Liver (tissue), 8 donors: ENCODE measurements at regions not wholly inside any gene's neighbourhood (a gene's known extent, or its start where the extent isn't known, plus 50 kb on each side); places are given as distances from the start of the nearest gene placed in this dataset.

Experiments
- DNase-seq: peaks from one replicate; pipeline ENCODE4 v3.0.0-alpha.2; 2017; ENCODE audit warnings: low spot score
- H3K27ac ChIP-seq, 2 donors: one replicate each; pipeline ENCODE4 v1.7.0; 2013; ENCODE audit warnings: inconsistent platforms in 2 of 2, low read length in 2 of 2, control low read depth in 1 of 2, low read depth in 1 of 2, mild to moderate bottlenecking in 1 of 2
- H3K27me3 ChIP-seq, 4 donors: one replicate each; pipeline versions ENCODE4 v1.6.1 to v1.7.0; 2013; ENCODE audit warnings: low read length in 3 of 4, inconsistent platforms in 1 of 4, mild to moderate bottlenecking in 1 of 4, moderate library complexity in 1 of 4; ENCODE audit not compliant: control insufficient read depth in 4 of 4, insufficient read depth in 4 of 4
- H3K36me3 ChIP-seq, 4 donors: one replicate each; pipeline versions ENCODE4 v1.6.1 to v1.7.0; 2013; ENCODE audit warnings: low read length in 3 of 4, mild to moderate bottlenecking in 3 of 4, low read depth in 1 of 4, moderate library complexity in 1 of 4; ENCODE audit not compliant: control insufficient read depth in 4 of 4, insufficient read depth in 3 of 4
- H3K4me1 ChIP-seq, 4 donors: one replicate each; pipeline versions ENCODE4 v1.6.1 to v1.7.0; 2013; ENCODE audit warnings: low read length in 3 of 4, mild to moderate bottlenecking in 3 of 4, moderate library complexity in 1 of 4; ENCODE audit not compliant: control insufficient read depth in 4 of 4, insufficient read depth in 4 of 4
- H3K4me3 ChIP-seq, 3 donors: one replicate each; pipeline versions ENCODE4 v1.6.1 to v1.7.0; 2013; ENCODE audit warnings: low read length in 3 of 3, control low read depth in 1 of 3, low read depth in 1 of 3, mild to moderate bottlenecking in 1 of 3
- H3K9ac ChIP-seq, 2 donors: one replicate each; pipeline ENCODE4 v1.7.0; 2013; ENCODE audit warnings: low read length in 2 of 2, mild to moderate bottlenecking in 2 of 2, moderate library complexity in 2 of 2, control low read depth in 1 of 2, low read depth in 1 of 2
- H3K9me3 ChIP-seq, 4 donors: one replicate each; pipeline versions ENCODE4 v1.6.1 to v1.7.0; 2013; ENCODE audit warnings: low read length in 3 of 4; ENCODE audit not compliant: control insufficient read depth in 4 of 4
- EGR1 ChIP-seq, 2 donors: IDR thresholded peaks; 2 replicates each; pipeline ENCODE4 v1.6.1; 2016 to 2018; ENCODE audit warnings: antibody characterized with exemption in 2 of 2, low read depth in 2 of 2
- FOXA2 ChIP-seq: IDR thresholded peaks from 2 replicates; pipeline ENCODE4 v1.6.1; 2016; ENCODE audit warnings: antibody characterized with exemption
- GABPA ChIP-seq, 2 donors: IDR thresholded peaks in 1 of 2; conservative IDR thresholded peaks in 1 of 2; 2 replicates each; pipeline ENCODE4 v1.6.1; 2016; ENCODE audit warnings: antibody characterized with exemption in 2 of 2, mild to moderate bottlenecking in 1 of 2, moderate library complexity in 1 of 2
- HNF4A ChIP-seq, 2 donors: conservative IDR thresholded peaks; 2 replicates each; pipeline ENCODE4 v1.6.1; 2016; ENCODE audit warnings: antibody characterized with exemption in 2 of 2, mild to moderate bottlenecking in 2 of 2
- HNF4G ChIP-seq: IDR thresholded peaks from 2 replicates; pipeline ENCODE4 v1.6.1; 2016; ENCODE audit warnings: antibody characterized with exemption
- JUND ChIP-seq, 2 donors: IDR thresholded peaks; 2 replicates each; pipeline ENCODE4 v1.6.1; 2016; ENCODE audit warnings: antibody characterized with exemption in 2 of 2
- MAX ChIP-seq: IDR thresholded peaks from 2 replicates; pipeline ENCODE4 v1.6.1; 2016; ENCODE audit warnings: antibody characterized with exemption
- NR2F2 ChIP-seq: IDR thresholded peaks from 2 replicates; pipeline ENCODE4 v1.6.1; 2016; ENCODE audit warnings: antibody characterized with exemption
- RAD21 ChIP-seq, 2 donors: IDR thresholded peaks; 2 replicates each; pipeline ENCODE4 v1.6.1; 2016; ENCODE audit warnings: antibody characterized with exemption in 2 of 2, mild to moderate bottlenecking in 2 of 2
- RXRA ChIP-seq, 2 donors: IDR thresholded peaks; 2 replicates each; pipeline ENCODE4 v1.6.1; 2017 to 2018; ENCODE audit warnings: antibody characterized with exemption in 2 of 2, mild to moderate bottlenecking in 1 of 2
- SP1 ChIP-seq: IDR thresholded peaks from 2 replicates; pipeline ENCODE4 v1.6.1; 2018; ENCODE audit warnings: antibody characterized with exemption, mild to moderate bottlenecking
- TAF1 ChIP-seq: conservative IDR thresholded peaks from 2 replicates; pipeline ENCODE4 v1.6.1; 2016; ENCODE audit warnings: antibody characterized with exemption, mild to moderate bottlenecking
- YY1 ChIP-seq: IDR thresholded peaks from 2 replicates; pipeline ENCODE4 v1.6.1; 2016; ENCODE audit warnings: antibody characterized with exemption, mild to moderate bottlenecking
- WGBS: extraction: QIAGEN DNeasy Blood & Tissue Kit; methylation state at CpG from one replicate; pipeline ENCODE4 v1.1.7; 2013; 5-methylcytosine and 5-hydroxymethylcytosine counted together
- TF ChIP-seq, protein P1 (sequence below): IDR thresholded peaks from 2 replicates; pipeline ENCODE4 v1.6.1; 2016; ENCODE audit warnings: antibody characterized with exemption, mild to moderate bottlenecking
- TF ChIP-seq, protein P2 (sequence below): fragments of 150-350 bp; IDR thresholded peaks from 2 replicates; pipeline ENCODE4 v1.5.1; 2017; ENCODE audit warnings: improper control_type of control experiment, low read depth, low read length; ENCODE audit not compliant: missing input control
- TF ChIP-seq, protein P3 (sequence below): IDR thresholded peaks from 2 replicates; pipeline ENCODE4 v1.6.1; 2016; ENCODE audit warnings: antibody characterized with exemption
- donor health status: healthy.
- donor health status: healthy.
- donor health status: healthy.
- donor health status: healthy.
- donor health status: healthy.

GRCh38 chr17:65446838-65447526 is 114.5 kb downstream of the AXIN2 start:
- Histone ChIP-seq H3K4me1 (no peaks in the 10 kb centered on the region), H3K9me3 (no peaks in the 10 kb centered on the region), H3K36me3 (no peaks in the 10 kb centered on the region), H3K27ac (no peak overlapping the region), H3K4me3 (no peak overlapping the region), H3K27me3 (peaks cover 0 to 8% (median 0%) of the 10 kb centered on the region in 4 donors), H3K9ac (no peak overlapping the region)
- no peak for DNase-seq
- TF ChIP-seq RXRA (IDR thresholded peaks at IDR 0.05) (no peak), TAF1 (no peak), MAX (no peak), SP1 (no peak), HNF4G (no peak), YY1 (no peak), FOXA2 (no peak), JUND (IDR thresholded peaks at IDR 0.05) (no peak), RAD21 (IDR thresholded peaks at IDR 0.05) (no peak), HNF4A (conservative IDR thresholded peaks at IDR 0.05) (no peak), NR2F2 (no peak), GABPA (IDR thresholded peaks at IDR 0.05 in 1 of 2, conservative IDR thresholded peaks at IDR 0.05 in 1 of 2) (no peak)
- TF ChIP-seq, protein P1, sequence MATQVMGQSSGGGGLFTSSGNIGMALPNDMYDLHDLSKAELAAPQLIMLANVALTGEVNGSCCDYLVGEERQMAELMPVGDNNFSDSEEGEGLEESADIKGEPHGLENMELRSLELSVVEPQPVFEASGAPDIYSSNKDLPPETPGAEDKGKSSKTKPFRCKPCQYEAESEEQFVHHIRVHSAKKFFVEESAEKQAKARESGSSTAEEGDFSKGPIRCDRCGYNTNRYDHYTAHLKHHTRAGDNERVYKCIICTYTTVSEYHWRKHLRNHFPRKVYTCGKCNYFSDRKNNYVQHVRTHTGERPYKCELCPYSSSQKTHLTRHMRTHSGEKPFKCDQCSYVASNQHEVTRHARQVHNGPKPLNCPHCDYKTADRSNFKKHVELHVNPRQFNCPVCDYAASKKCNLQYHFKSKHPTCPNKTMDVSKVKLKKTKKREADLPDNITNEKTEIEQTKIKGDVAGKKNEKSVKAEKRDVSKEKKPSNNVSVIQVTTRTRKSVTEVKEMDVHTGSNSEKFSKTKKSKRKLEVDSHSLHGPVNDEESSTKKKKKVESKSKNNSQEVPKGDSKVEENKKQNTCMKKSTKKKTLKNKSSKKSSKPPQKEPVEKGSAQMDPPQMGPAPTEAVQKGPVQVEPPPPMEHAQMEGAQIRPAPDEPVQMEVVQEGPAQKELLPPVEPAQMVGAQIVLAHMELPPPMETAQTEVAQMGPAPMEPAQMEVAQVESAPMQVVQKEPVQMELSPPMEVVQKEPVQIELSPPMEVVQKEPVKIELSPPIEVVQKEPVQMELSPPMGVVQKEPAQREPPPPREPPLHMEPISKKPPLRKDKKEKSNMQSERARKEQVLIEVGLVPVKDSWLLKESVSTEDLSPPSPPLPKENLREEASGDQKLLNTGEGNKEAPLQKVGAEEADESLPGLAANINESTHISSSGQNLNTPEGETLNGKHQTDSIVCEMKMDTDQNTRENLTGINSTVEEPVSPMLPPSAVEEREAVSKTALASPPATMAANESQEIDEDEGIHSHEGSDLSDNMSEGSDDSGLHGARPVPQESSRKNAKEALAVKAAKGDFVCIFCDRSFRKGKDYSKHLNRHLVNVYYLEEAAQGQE: no peak
- TF ChIP-seq, protein P2, sequence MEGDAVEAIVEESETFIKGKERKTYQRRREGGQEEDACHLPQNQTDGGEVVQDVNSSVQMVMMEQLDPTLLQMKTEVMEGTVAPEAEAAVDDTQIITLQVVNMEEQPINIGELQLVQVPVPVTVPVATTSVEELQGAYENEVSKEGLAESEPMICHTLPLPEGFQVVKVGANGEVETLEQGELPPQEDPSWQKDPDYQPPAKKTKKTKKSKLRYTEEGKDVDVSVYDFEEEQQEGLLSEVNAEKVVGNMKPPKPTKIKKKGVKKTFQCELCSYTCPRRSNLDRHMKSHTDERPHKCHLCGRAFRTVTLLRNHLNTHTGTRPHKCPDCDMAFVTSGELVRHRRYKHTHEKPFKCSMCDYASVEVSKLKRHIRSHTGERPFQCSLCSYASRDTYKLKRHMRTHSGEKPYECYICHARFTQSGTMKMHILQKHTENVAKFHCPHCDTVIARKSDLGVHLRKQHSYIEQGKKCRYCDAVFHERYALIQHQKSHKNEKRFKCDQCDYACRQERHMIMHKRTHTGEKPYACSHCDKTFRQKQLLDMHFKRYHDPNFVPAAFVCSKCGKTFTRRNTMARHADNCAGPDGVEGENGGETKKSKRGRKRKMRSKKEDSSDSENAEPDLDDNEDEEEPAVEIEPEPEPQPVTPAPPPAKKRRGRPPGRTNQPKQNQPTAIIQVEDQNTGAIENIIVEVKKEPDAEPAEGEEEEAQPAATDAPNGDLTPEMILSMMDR: no peak
- TF ChIP-seq, protein P3, sequence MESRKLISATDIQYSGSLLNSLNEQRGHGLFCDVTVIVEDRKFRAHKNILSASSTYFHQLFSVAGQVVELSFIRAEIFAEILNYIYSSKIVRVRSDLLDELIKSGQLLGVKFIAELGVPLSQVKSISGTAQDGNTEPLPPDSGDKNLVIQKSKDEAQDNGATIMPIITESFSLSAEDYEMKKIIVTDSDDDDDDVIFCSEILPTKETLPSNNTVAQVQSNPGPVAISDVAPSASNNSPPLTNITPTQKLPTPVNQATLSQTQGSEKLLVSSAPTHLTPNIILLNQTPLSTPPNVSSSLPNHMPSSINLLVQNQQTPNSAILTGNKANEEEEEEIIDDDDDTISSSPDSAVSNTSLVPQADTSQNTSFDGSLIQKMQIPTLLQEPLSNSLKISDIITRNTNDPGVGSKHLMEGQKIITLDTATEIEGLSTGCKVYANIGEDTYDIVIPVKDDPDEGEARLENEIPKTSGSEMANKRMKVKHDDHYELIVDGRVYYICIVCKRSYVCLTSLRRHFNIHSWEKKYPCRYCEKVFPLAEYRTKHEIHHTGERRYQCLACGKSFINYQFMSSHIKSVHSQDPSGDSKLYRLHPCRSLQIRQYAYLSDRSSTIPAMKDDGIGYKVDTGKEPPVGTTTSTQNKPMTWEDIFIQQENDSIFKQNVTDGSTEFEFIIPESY: no peak
- 80% methylated on average over 6 of the region's 6 CpGs for WGBS

DNA sequence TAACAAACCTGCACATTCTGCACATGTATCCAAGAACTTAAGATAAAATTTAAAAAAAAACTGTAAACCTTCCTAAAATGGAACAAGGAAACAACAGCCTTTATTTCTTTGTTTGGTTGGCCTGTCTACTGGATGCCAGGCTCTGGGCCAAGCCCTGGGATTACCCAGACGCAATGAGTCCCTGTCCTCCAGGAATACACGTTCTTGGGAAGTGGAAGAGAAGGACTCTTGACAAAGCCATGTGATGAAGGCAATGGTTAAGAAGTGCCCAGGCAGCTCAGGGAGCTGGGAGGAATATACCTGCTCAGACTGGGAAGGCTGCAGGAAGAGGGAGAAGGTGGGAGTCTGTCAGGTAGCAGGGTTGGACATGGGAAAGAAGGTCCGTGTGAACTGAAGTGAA is 115.4 kb downstream of the AXIN2 start:
- 77% methylated on average over 3 of the region's 3 CpGs for WGBS
- no peak overlapping the region for H3K27ac ChIP-seq
- H3K9ac ChIP-seq: no peak overlapping the region
- TF ChIP-seq HNF4A (conservative IDR thresholded peaks at IDR 0.05) (no peak), RXRA (IDR thresholded peaks at IDR 0.05) (no peak), SP1 (no peak), GABPA (IDR thresholded peaks at IDR 0.05 in 1 of 2, conservative IDR thresholded peaks at IDR 0.05 in 1 of 2) (no peak), JUND (IDR thresholded peaks at IDR 0.05) (no peak), FOXA2 (no peak), MAX (no peak), RAD21 (IDR thresholded peaks at IDR 0.05) (no peak), NR2F2 (no peak), EGR1 (IDR thresholded peaks at IDR 0.05; ENCODE audit: low read depth in 2 of 2) (no peak), TAF1 (no peak), YY1 (no peak)
- TF ChIP-seq, protein P2: no peak
- TF ChIP-seq, protein P3: no peak

More for the DNA sequence above, 115.4 kb downstream of the AXIN2 start:
- no peak overlapping the region for H3K4me3 ChIP-seq
- H3K4me1 ChIP-seq: no peaks in the 10 kb centered on the region
- no peaks in the 10 kb centered on the region for H3K36me3 ChIP-seq
- no peak for DNase-seq
- H3K27me3 ChIP-seq: peaks cover 0 to 8% (median 0%) of the 10 kb centered on the region in 4 donors
- no peaks in the 10 kb centered on the region for H3K9me3 ChIP-seq
